SU-DHL-6 (cell line): ENCODE measurements at regions not wholly inside any gene's neighbourhood (a gene's known extent, or its start where the extent isn't known, plus 50 kb on each side); places are given as distances from the start of the nearest gene placed in this dataset.

Source experiments
- CTCF ChIP-seq: fragments of 200-600 bp; sonication (generic); IDR thresholded peaks from one replicate; pipeline ENCODE4 v1.5.1; 2017; ENCODE audit warnings: antibody characterized with exemption, mild to moderate bottlenecking, low read length, moderate library complexity; ENCODE audit not compliant: insufficient read depth, poor library complexity, severe bottlenecking
- EZH2phosphoT487 ChIP-seq: fragments of 200-600 bp; sonication (generic), shearing (Covaris generic); conservative IDR thresholded peaks from 2 replicates; pipeline ENCODE4 v1.6.1; 2018; ENCODE audit warnings: mild to moderate bottlenecking, antibody characterized with exemption, low read length, moderate library complexity, mixed read lengths

DNA sequence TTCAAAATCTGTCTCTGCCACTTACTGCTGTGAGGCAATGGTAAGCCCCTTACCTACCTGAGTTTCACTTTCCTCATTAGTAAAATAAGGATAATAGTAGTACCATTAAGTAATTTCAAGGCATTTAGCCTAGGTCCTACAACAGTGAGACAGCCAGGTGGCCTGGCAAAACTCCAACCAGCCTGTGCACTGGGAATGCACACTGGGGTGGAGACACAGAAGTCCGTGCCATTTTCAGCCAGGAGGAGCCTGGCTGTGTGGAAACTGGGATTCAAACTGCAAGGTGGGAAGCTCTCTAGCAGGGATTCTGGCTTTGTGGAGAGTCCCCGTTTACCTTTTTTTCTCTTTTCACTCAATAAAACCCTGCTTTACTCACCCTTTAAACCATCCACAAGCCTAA lies 630.4 kb downstream of the PRELID2 start:
- TF ChIP-seq EZH2phosphoT487 (no peak), CTCF (no peak)
